GM21447 (cell line): ENCODE measurements at regions not wholly inside any gene's neighbourhood (a gene's known extent, or its start where the extent isn't known, plus 50 kb on each side); places are given as distances from the start of the nearest gene placed in this dataset.

Source experiments
- ATAC-seq: cut with Tn5 transposase; IDR thresholded peaks from one replicate; pipeline ENCODE4 v1.9.1; 2021; ENCODE audit not compliant: unreplicated experiment

GRCh38 chr18:26794230-26795101, 71.0 kb downstream of the AQP4 start:
- ATAC-seq: no peak

GRCh38 chr18:26792661-26793060, 72.8 kb downstream of the AQP4 start:
- no peak for ATAC-seq

GRCh38 chr18:26791676-26792075, 73.8 kb downstream of the AQP4 start:
- ATAC-seq: no peak

DNA sequence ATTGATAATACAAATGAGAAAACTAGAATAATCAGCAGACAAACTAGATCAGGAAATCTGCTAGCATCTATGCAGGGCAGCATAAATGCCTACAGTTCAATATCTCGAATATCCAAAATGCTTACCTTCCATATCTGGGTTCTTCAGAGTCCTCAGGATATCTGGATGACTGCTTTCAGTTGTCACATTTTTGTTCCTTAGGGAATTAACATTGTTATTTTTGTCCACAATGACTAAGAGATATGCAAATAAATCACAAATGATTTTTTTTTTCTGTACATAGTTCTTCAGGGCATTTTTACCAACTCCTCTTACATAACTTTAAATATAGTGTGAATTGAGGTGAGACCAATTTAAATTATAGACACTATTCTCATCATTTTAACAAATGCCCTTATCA, 80.9 kb downstream of the AQP4 start:
- ATAC-seq: no peak

DNA sequence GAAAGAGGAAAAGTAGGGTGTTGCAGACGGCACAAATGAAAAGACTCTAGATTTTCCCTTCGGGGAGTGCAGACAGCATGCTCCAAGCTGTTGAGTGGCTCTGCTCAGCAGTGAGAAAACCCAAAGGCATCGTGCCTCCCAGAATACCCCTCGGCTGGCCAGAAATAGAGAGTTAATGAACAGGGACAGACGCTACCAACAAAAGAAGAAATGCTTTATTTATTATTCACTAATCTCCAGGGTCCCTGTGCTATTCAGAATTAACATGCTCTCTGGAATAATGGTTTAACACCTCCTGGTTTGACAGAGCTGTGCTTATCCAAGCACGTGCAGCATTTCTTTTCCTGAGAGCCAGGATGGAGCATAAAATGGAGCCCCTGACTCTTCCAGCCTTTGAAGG, 82.3 kb downstream of the AQP4 start:
- ATAC-seq: no peak

DNA sequence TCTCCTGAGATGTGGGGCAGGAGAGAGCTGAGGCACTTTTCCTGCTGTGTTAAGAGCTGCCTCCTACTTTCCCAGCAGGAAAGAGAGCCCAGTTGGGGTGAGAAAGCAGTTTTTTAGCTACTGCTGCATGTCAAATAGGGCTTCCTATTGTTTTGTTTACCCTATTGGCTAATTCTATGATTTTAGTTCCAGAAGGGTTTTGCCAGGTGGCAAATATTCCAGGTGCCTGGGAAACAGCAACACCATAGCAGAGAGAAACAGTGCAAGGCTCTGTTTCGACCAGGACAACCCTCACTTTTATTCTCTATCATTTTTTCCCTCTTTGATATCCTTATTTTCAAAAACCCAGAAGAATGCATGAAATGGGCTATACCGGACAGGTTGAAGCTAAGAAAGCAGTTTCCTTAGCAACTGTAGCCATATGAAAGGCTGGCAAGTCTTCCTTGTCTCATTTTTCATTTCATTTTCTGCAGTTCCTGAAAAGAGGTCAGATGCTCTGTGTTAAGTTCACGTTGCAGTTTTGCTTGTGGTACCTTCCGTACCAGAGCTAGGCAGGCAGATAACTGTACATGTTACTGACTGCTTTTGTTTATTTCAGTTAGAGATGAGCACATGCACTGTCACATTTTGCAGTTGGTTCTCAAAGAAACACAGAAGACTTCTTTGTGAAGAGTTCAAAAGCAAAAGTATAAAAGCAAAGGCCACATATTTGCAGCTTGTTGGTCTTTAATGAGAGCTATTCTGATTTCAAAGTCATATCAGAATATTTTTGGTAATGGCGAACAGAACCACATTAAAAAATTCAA, 84.8 kb downstream of the AQP4 start:
- ATAC-seq: no peak

- ATAC-seq: no peak
These were observed 87.5 kb downstream of the AQP4 start for GRCh38 chr18:26778054-26778393.

- no peak for ATAC-seq
These were observed 88.0 kb downstream of the AQP4 start for GRCh38 chr18:26777351-26778053.

DNA sequence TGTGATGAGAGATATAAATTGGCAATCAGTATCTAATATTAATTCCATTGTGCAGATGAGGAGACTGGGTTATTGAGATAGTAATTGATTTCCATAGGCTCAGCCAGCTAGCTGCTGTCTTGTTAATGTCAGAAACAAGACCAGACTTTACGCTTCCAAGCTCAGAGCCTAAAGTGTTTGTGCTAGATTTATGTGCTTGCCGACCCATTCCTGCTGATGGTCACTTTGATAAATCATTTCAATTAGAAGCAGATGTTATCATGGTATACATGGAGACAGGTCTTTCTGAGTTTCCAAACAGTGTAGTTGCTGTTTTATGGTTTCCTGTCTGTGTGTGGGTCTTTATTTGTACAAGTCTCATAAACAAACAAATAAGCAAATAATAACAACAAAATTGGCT, 92.8 kb downstream of the AQP4 start:
- ATAC-seq: no peak

- no peak for ATAC-seq
These were observed 94.0 kb downstream of the AQP4 start for GRCh38 chr18:26771524-26771923.

- no peak for ATAC-seq
These were observed 97.1 kb downstream of the AQP4 start for GRCh38 chr18:26768385-26768784.

DNA sequence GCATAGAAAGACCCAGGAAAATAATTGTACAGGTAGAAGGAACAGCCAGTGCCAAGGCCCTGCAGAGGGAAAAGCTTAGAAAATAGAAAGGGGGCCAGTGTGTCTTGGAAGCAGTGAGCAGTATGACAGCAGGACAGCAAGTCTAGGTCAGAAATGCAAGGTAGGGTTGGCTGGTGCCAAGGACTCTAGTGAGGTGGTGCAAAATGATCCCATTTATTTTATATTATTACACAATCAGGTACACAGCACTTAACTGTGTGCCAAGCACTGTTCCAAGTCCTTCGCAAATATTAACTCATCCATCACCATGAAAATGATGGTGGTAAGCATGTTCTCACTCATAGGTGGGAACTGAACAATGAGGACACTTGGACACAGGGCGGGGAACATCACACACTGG, 100.0 kb downstream of the AQP4 start:
- ATAC-seq: no peak

GRCh38 chr18:26764586-26764985, 100.9 kb downstream of the AQP4 start:
- ATAC-seq: no peak

GRCh38 chr18:26764177-26764576, 101.3 kb downstream of the AQP4 start:
- no peak for ATAC-seq

DNA sequence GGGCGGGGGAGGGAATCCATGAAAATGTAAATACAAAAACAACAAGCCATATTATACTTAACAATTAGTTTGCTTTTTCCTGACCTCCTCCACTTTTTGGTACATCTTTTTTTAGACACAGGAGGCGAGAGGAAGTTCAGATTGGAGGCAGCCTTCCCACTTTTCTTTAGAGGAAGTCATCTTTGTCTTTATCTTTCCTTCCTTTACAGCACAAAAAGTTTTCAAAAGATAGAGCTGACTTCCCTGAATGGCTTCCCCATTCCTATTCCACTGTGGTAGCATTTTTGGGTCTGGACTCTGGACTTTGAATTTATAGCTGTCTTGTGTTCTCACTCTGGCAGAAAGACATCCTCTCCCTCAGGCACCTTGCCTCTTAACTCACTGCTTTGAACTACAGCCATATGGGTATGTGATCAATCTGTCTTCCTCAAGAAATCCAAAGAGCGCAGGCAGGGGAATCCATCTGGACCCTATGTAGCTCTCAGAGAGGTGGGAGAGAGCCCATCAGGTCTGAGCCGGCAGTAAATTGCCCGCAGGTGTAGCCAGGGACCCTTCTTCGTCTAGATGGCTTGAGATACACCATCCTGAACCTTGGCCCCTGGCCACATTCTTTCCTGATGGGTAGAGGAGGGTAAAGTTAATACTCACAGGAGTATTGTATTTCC, 101.9 kb downstream of the AQP4 start:
- ATAC-seq: no peak

- no peak for ATAC-seq
These were observed 108.1 kb downstream of the AQP4 start for GRCh38 chr18:26757263-26758019.

DNA sequence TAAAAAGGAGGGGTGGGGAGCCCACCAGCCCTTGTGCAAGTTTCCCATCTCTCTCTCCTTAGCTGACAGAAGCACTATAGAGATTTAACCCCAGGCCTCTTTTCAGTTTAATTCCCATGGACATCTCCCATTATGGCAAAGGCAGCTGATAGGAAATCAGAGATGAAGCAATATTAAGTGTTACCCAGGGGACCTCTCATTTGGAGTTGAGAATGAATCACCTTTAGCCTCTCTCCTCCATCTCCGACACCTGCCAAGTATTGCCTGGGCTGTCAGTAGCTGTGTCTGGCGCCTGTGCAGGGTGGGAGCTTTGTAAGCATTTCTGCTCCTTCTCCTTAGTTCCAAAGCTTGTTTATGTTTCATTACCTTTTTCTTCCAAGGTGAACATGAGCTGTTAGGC, 109.0 kb downstream of the AQP4 start:
- ATAC-seq: no peak

DNA sequence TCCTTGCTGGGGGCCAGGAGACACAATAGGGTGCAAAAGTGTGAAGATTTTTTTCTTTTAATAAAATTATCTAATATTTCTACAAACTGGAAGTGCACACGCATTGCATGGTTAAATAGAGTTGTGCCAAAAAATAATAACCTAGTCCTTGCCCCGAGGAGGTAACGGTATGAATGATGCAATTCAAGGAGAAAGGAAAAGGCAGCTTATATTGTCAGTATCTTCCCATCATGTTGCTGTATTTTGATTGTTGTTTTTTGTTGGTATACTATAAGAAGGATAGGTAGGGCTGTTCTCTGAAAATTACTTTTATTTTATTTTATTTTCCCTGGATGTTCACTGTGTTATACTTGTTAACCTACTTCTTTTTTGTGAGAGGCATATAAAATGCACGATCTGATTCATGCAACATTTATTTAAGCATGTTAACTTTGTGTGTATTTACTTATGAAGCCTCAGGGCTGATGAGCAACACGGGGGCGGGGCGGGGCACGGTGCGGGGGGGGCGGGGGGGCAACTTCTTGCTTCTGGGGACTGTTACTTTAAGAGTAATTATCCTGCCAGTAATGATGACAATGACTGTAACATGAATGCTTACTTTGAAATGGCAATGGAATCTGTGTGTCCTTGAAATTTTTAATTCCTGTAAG, 118.6 kb downstream of the AQP4 start:
- no peak for ATAC-seq

- no peak for ATAC-seq
These were observed 119.1 kb downstream of the AQP4 start for GRCh38 chr18:26746398-26746797.
